Adrenal gland (tissue), 5 donors: ENCODE measurements at regions not wholly inside any gene's neighbourhood (a gene's known extent, or its start where the extent isn't known, plus 50 kb on each side); places are given as distances from the start of the nearest gene placed in this dataset.

Experiments used
- POLR2A ChIP-seq, 2 donors: fragments of 450-650 bp; IDR thresholded peaks; one replicate each; pipeline ENCODE4 v1.6.1; 2017; ENCODE audit warnings: antibody characterized with exemption in 2 of 2, mild to moderate bottlenecking in 2 of 2, moderate library complexity in 1 of 2
- TF ChIP-seq, protein P1 (sequence below), 6 experiments: fragments of 450-650 bp in 4 of 6; fragments of 200-600 bp in 2 of 6; sonication (generic) in 1 of 6; IDR thresholded peaks; 1 replicate in 5 of 6; 2 replicates in 1 of 6; pipeline versions ENCODE4 v1.5.1 to v1.8.0; 2016 to 2021; ENCODE audit warnings: antibody characterized with exemption in 6 of 6, mild to moderate bottlenecking in 2 of 6, moderate library complexity in 1 of 6
- donor health status: DM: no; HTN: no; CAD: no.

- TF ChIP-seq, protein P1, sequence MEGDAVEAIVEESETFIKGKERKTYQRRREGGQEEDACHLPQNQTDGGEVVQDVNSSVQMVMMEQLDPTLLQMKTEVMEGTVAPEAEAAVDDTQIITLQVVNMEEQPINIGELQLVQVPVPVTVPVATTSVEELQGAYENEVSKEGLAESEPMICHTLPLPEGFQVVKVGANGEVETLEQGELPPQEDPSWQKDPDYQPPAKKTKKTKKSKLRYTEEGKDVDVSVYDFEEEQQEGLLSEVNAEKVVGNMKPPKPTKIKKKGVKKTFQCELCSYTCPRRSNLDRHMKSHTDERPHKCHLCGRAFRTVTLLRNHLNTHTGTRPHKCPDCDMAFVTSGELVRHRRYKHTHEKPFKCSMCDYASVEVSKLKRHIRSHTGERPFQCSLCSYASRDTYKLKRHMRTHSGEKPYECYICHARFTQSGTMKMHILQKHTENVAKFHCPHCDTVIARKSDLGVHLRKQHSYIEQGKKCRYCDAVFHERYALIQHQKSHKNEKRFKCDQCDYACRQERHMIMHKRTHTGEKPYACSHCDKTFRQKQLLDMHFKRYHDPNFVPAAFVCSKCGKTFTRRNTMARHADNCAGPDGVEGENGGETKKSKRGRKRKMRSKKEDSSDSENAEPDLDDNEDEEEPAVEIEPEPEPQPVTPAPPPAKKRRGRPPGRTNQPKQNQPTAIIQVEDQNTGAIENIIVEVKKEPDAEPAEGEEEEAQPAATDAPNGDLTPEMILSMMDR (IDR thresholded peaks at IDR 0.05): no peak
- TF ChIP-seq POLR2A (IDR thresholded peaks at IDR 0.05): no peak
Measured at GRCh38 chr16:51807551-51807950, 656.5 kb upstream of the SALL1 start.
